Dermis microvascular lymphatic vessel endothelial cell (primary cell): ENCODE measurements at regions not wholly inside any gene's neighbourhood (a gene's known extent, or its start where the extent isn't known, plus 50 kb on each side); places are given as distances from the start of the nearest gene placed in this dataset.
"Not testable (repeated sequence)": the region's sequence is repeated elsewhere in the genome, so short reads cannot be mapped to it uniquely, and the experiment has no call there.

Experiments
- DNase-seq, 2 donors: peaks; one replicate each; pipeline versions ENCODE4 v3.0.0 to v3.0.0-alpha.2; 2010; ENCODE audit warnings: low read depth in 2 of 2

- peak in 1 of 2 donors; percentile 2 for DNase-seq
These were observed 408.9 kb downstream of the PYDC2 start for GRCh38 chr3:191869738-191870415.

GRCh38 chr3:191873736-191874135, 412.8 kb downstream of the PYDC2 start:
- no peak for DNase-seq

- no peak for DNase-seq
These were observed 421.3 kb downstream of the PYDC2 start for GRCh38 chr3:191882289-191882688.

- no peak for DNase-seq
These were observed 423.2 kb downstream of the PYDC2 start for GRCh38 chr3:191884132-191884531.

DNA sequence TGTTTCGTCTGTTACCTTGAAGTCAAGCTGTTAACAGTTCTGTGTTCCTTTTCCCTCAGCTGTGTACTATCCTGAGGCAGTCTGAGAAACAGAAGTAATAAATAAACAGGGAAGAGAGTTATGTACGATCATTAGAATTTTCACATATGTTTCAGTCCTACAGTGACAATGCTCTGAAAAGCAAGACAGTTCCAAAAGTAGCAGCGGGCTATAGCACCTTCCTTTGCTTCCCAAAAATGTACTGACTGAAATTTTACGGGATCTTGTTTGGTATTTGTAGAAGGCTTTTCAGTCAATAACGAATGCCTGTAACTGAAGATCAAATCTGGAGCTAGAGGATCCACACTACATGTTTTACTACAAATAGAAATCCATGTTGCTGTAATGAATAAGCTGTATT, 428.1 kb downstream of the PYDC2 start:
- no peak for DNase-seq

GRCh38 chr3:191889756-191890155, 428.8 kb downstream of the PYDC2 start:
- DNase-seq, result no peak

DNA sequence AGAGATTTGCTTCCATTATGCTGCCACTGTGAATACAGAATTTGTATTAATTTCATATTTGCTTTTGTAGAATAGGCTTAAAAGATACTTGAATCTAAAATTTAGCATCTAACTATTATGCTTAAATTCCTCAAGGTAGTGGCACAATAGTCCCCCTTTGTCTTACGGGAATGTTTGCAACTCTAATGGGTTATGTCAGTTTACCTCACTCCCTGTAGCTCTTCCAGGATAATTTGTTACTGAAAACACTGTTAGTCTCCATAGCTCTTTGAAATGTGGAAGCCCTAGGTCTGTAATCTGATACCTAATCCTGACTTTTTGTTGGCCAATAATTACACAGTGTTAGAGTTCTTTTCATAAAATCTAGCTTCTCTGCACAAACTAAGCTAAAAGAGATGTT, 433.4 kb downstream of the PYDC2 start:
- no peak for DNase-seq

GRCh38 chr3:191901741-191902140, 440.8 kb downstream of the PYDC2 start:
- DNase-seq, result no peak

- DNase-seq, result no peak
These were observed 451.7 kb downstream of the PYDC2 start for GRCh38 chr3:191912616-191913204.

DNA sequence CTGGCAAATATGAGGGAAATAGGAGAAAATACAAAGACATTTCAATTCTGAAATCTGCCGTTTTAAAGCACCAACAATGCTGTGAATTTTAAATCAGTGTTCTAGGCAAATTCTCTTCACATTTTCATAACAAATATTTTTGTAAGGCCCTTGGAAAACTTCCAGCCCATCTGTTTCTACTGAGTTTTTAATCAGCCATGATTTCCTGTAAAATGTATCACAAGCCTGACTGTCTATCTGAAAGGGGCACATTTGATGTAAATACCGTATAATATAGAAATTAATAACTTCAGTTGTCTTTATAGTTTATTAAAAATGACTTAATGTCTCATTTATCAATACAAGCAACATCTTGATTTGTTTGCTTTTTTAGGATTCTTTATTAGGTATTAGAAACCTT, 454.7 kb downstream of the PYDC2 start:
- peak; percentile 5 to 52 for DNase-seq

DNA sequence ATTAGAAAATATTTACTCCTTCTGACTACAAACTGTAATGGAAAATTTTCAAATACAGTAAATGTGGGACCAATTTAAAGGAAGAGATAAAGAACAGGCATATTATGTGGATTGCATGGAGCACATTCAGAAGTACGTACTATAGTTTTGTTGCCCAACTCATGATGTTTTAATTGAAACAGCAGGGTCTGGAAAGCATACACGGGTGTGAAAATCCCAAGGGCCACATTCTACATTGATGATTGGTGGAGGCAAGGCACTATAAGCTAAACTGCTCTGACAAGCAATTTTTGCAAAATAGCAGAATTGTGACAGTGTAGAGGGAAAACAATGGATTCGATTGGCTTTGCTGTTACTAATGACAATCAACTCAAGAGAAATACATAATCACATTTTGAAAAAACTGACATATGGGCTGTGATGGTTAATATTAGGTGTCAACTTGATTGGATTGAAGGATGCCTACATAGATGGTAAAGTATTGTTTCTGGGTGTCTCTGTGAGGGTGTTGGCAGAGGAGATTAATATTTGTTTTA, 458.6 kb downstream of the PYDC2 start:
- no peak for DNase-seq

DNA sequence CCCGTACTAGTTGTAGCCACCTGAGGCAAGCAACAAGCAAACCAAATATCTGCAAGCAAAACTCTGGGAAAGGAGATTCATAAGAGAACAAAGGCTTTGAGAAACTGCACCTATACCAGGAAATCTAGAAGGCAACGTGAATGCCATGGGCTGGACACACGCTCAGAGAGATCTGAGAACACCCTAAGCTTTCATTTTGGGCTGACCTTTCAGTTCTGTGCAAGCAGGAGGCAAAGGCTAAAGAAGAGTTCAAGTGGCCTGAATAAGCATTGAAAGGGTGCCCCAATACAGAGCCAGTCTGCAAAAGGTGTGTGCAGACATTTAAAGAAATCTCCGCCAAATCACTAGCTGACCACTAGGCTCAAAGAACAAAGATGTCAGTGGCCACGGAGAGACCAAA, 461.6 kb downstream of the PYDC2 start:
- DNase-seq, result no peak

DNA sequence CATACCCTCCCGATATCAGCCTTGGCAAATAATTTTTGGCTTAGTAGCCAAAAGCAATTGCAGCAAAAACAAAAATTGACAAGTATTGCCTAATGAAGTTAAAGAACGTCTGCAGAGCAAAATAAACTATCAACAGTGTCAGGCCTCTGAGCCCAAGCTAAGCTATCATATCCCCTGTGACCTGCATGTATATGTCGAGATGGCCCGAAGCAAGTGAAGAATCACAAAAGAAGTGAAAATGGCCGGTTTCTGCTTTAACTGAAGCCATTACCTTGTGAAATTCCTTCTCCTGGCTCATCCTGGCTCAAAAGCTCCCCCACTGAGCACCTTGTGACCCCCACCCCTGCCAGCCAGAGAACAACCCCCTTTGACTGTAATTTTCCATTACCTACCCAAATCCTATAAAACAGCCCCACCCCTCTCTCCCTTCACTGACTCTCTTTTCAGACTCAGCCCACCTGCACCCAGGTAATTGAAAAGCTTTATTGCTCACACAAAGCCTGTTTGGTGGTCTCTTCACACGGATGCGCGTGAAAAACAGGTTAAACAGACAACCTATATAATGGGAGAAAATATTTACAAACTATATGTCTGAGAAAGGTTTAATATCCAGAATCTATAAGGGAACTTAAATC, 466.3 kb downstream of the PYDC2 start:
- not testable (repeated sequence) for DNase-seq

DNA sequence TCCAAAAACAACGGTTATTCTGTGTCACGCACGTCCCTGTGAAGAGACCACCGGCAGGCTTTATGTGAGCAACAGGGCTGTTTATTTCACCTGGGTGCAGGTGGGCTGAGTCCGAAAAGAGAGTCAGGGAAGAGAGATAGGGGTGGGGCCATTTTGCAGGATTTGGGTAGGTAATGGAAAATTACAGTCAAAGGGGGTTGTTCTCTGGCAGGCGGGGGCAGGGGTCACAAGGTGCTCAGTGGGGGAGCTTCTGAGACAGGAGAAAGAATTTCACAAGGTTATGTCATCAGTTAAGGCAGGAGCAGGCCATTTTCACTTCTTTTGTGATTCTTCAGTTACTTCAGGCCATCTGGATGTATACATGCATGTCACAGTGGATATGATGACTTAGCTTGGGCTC, 467.0 kb downstream of the PYDC2 start:
- not testable (repeated sequence) for DNase-seq

GRCh38 chr3:191944835-191945234, 483.9 kb downstream of the PYDC2 start:
- no peak for DNase-seq

GRCh38 chr3:191952186-191952585, 491.2 kb downstream of the PYDC2 start:
- DNase-seq, result no peak

GRCh38 chr3:191952609-191953008, 491.6 kb downstream of the PYDC2 start:
- DNase-seq, result no peak

DNA sequence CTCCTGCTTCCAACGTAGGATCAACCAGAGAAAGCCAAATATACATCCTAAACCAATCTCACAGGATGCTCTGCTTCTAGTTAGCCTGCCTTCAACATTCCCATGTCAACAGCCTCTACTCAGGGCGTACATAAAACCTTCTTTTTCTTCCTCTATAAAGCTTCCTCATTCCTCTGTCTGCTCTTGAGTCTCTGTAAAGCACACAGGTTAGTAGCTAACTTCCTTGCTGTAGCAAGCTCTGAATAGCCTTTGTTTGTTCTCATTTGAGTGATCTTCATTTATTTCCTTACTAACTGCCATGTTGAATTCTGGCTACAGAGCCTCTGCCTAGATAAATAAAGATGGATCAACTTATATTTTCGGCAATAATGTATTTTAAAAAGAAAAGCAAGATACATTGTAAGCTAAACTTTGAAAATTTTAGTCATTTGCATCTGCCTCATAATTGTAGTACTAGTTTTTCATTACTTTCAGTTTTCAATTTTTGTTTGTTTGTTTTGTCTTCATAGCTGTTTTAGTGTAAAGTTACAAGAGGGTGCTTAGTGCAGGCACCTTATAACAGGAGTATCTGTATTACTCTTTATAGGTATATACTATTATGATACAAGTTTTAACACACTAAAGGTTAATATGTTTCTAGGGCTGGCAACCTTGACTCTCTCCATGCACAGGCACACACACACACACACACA, 498.2 kb downstream of the PYDC2 start:
- DNase-seq, result no peak

DNA sequence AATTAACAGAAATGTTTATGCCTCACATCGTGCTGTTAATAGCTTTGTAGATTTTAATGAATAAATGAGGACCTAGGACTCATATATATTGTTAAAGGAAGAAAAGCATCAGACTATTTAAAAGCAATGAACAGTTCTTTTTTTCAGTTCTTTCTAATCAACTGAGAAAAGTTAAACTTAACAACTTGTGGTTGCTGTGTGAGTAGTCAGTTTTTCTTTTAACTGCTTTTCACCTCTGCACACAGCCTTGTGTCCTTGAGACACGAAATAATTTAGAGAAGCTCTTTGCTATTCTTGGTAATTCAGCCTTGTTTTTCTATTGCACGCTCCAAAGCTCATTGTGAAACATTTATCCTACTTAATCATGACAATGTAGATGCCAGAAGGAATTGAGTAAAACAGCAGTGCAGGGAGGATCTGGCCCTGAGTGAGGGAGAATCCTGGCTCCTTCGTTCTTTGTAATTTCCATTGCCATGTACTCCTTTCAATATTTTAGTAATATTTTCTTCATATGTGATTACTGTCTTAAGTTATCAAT, 499.0 kb downstream of the PYDC2 start:
- no peak for DNase-seq

DNA sequence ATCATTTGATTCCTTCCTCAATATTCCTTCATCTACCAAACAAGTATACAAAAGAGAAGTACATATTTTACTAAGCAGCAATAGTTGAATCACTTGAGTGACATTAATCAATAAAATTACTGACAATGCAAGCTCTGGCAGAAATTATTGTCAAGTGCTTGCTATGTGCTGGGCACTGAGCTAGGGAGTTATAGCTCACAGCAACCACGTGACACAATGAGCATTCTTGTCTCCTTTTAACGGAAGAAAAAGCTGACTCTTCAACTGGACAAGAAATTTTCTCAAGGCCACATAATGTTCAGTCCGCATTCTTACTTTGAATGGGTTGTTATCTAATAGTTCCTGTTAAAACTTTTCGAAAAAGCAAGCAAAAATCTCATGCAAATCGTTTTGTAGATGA, 500.1 kb downstream of the PYDC2 start:
- no peak for DNase-seq

DNA sequence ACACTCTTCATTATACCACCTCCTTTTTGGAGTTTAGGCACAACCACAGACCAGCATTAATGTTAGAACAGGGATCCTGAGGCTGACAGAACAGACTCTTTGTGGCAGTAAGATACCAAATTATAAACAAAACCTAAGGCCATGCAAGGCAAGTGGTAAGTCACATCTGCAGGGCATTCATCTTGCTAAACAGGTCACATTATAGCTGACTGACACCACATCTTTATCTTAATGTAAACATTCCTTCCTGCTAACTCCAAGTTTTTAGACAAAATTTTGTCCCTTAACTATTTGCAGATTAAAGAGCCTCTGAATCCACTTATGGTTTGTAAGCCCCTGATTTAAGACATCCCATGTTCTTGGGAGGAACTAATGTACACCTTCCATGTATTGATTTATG, 500.6 kb downstream of the PYDC2 start:
- no peak for DNase-seq

DNA sequence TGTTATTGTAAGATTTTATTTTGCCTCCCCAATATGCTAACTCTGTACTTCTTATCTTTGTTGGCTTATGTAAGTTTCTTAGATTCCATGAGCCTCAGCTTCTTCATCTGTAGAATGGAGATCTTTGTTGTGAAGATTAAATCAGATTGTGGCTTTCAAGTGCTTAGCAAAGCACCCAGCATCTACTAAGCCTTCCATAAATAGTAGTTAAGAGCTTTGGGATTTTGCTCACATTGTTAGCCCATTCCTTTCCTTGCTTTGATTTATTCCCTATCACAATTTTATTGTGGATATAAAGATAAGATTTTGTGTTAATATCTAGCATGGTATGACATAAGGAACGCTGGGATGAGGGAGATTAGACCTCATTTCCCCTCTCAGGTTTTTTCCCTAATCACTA, 501.4 kb downstream of the PYDC2 start:
- no peak for DNase-seq
